RCC 7860 (cell line): ENCODE measurements at regions not wholly inside any gene's neighbourhood (a gene's known extent, or its start where the extent isn't known, plus 50 kb on each side); places are given as distances from the start of the nearest gene placed in this dataset.

ENCODE experiments used
- DNase-seq: peaks from one replicate; pipeline ENCODE4 v3.0.0-alpha.2; 2015; ENCODE audit warnings: low spot score
- FAIRE-seq: peaks from 2 replicates; lab custom pipeline; 2012; peaks lifted over from hg19 to GRCh38; lab: Jason Lieb, UNC

- FAIRE-seq (no peak), DNase-seq (no peak)
Measured at GRCh38 chr12:93318720-93319522, 58.8 kb upstream of the NUDT4 start.

GRCh38 chr12:93319523-93320050 is 58.1 kb upstream of the NUDT4 start:
- FAIRE-seq (no peak), DNase-seq (no peak)

GRCh38 chr12:93322784-93323183 is 54.9 kb upstream of the NUDT4 start:
- FAIRE-seq (no peak), DNase-seq (peak; percentile 17)

GRCh38 chr12:93323625-93324329 is 53.9 kb upstream of the NUDT4 start:
- FAIRE-seq (no peak), DNase-seq (no peak)

- DNase-seq (peak; percentile 27), FAIRE-seq (no peak)
Measured at GRCh38 chr12:93325855-93326254, 51.9 kb upstream of the NUDT4 start.
